ENCODE measurements at regions not wholly inside any gene's neighbourhood (a gene's known extent, or its start where the extent isn't known, plus 50 kb on each side); places are given as distances from the start of the nearest gene placed in this dataset.

DNA sequence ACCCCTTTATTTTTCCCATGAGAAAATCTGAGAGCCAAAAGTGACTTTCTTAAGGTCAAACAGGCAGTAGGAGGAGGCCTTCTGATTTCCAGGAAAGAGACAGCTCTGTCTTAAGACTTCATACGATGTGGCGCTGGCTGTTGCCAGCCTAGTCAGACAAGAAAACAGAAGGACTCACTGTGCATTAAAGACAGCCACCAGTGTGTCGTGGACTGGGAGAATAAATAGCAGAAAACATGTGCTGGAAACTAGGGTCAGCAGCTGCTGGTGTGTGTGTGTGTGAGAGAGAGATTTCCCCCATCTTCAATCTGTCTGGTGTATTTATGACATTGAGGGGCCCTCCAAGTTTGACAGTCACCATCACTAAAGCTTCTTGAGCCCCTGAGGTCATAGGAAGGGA is 708.6 kb upstream of the TMEM132C start:
- Histone ChIP-seq H3K27ac (ENCODE audit: insufficient read depth, low read length, poor library complexity, severe bottlenecking) (no peak overlapping the region), H3K36me3 (ENCODE audit: control insufficient read depth, insufficient read depth, low read length) (no peaks in the 10 kb centered on the region), H3K9me3 (ENCODE audit: control insufficient read depth, low read length) (no peaks in the 10 kb centered on the region), H3K4me3 (ENCODE audit: insufficient read depth, low read depth, low read length, poor library complexity, severe bottlenecking) (no peak overlapping the region), H3K27me3 (replicated peaks; ENCODE audit: control insufficient read depth, insufficient read depth, low read length, poor library complexity, severe bottlenecking) (no peaks in the 10 kb centered on the region), H3K4me1 (ENCODE audit: control insufficient read depth, insufficient read depth, low read length, poor library complexity, severe bottlenecking) (no peaks in the 10 kb centered on the region)
- DNase-seq = no peak

DNA sequence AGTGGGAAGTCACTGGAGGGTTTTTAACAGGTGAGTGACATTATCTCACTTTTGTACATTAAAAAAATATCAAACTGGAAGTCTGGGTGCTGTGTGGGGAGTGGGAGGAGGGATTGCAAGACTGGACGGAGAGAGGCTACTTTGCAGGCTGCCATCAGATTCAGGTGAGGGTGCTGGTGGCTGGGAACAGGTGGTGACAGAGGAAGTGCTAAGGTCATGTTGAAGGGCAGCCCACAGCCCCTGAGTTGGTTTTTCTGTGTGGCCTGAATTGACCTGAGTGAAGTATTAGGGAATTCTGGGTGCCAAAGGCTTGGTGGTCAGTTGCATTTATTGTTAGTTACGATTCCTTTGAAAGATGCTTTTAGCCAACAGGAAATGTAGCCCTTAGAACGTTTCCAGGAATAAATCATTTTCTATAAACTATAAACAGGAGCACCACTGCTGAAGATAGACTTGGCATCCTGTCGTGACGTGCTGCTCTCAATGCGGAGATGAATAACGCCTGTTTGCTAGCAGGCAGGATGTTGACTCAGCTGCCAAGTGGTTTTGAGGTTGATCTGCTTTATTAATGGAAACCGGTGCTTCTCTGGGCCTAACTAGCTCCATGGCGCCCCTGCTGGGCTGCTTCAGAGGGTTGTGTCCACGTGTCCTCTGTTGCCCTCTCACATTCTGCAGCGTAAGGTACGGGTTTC is 707.5 kb upstream of the TMEM132C start:
- Histone ChIP-seq H3K9me3 (ENCODE audit: control insufficient read depth, low read length) (no peaks in the 10 kb centered on the region), H3K27ac (ENCODE audit: insufficient read depth, low read length, poor library complexity, severe bottlenecking) (no peak overlapping the region), H3K4me1 (ENCODE audit: control insufficient read depth, insufficient read depth, low read length, poor library complexity, severe bottlenecking) (no peaks in the 10 kb centered on the region), H3K27me3 (replicated peaks; ENCODE audit: control insufficient read depth, insufficient read depth, low read length, poor library complexity, severe bottlenecking) (no peaks in the 10 kb centered on the region), H3K4me3 (ENCODE audit: insufficient read depth, low read depth, low read length, poor library complexity, severe bottlenecking) (no peak overlapping the region), H3K36me3 (ENCODE audit: control insufficient read depth, insufficient read depth, low read length) (no peaks in the 10 kb centered on the region)
- DNase-seq = peak; percentile 9 to 34 (median 11)

DNA sequence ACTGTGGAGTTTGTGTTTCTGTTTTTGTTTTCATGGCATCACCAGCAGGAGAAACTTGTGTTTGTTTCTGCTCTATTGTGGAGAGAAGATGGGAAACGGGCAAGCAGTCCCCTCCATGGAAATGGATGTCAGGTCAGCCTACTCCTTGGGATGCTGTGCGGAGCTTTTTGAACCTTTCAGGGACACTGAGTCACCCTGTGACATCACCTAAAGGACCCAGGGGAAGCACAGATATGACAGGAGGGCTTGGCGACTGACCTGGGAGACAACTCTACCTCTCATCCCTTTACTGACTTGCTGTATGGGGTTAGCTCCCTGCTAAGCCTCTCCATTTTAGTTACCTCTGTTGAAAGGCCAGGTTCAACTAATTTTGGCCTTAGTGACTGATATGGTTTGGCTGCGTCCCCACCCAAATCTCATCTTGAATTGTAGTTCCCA is 706.9 kb upstream of the TMEM132C start:
- H3K4me3 ChIP-seq (ENCODE audit: insufficient read depth, low read depth, low read length, poor library complexity, severe bottlenecking) = no peak overlapping the region
- no peak overlapping the region for H3K27ac ChIP-seq (ENCODE audit: insufficient read depth, low read length, poor library complexity, severe bottlenecking)

DNA sequence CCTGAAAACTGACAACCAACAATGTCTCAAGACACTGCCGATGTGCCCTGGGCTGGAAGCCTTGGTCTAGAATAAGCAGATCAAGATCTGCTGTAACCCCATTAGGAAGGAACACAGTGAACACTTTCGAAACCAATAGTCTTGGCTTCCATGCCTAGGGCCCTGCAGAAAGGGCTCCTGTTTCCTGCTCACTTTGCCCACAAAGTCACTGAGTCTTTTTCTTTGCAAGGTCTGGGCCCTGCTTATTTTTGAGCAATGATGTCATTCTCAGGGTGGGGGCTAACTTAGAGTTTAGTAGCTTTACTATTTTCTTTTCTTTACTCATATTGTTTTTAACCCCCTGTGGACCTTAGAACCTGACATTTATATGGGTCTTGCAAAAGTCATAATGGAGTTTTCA is 704.2 kb upstream of the TMEM132C start:
- Histone ChIP-seq H3K36me3 (ENCODE audit: control insufficient read depth, insufficient read depth, low read length) (no peaks in the 10 kb centered on the region), H3K27me3 (replicated peaks; ENCODE audit: control insufficient read depth, insufficient read depth, low read length, poor library complexity, severe bottlenecking) (no peaks in the 10 kb centered on the region), H3K9me3 (ENCODE audit: control insufficient read depth, low read length) (no peaks in the 10 kb centered on the region), H3K4me3 (ENCODE audit: insufficient read depth, low read depth, low read length, poor library complexity, severe bottlenecking) (no peak overlapping the region), H3K27ac (ENCODE audit: insufficient read depth, low read length, poor library complexity, severe bottlenecking) (no peak overlapping the region), H3K4me1 (ENCODE audit: control insufficient read depth, insufficient read depth, low read length, poor library complexity, severe bottlenecking) (no peaks in the 10 kb centered on the region)
- DNase-seq = no peak

More for the DNA sequence above, 706.9 kb upstream of the TMEM132C start:
- Histone ChIP-seq H3K36me3 (ENCODE audit: control insufficient read depth, insufficient read depth, low read length) (no peaks in the 10 kb centered on the region), H3K4me1 (ENCODE audit: control insufficient read depth, insufficient read depth, low read length, poor library complexity, severe bottlenecking) (no peaks in the 10 kb centered on the region), H3K9me3 (ENCODE audit: control insufficient read depth, low read length) (no peaks in the 10 kb centered on the region), H3K27me3 (replicated peaks; ENCODE audit: control insufficient read depth, insufficient read depth, low read length, poor library complexity, severe bottlenecking) (no peaks in the 10 kb centered on the region)
- no peak for DNase-seq

DNA sequence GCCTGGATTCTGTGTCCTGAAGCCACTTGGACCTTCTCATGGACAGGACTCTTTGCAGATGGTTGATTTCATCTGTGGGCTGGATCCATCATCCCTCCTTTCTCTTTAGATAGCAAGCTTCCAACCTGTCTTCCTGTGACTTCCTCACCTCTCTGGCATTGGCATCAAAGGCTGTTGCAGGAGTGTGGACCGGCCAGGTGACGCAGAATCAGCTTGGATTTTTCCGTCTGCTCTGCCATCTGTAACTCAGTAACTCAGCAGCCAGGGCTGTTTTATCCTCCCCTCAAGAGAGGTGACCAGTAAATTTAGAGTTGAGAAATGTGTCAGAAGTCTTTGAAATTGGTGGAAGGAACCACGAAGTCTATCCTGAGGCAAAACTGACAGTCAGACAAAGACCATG is 701.7 kb upstream of the TMEM132C start:
- H3K9me3 ChIP-seq (ENCODE audit: control insufficient read depth, low read length) = no peaks in the 10 kb centered on the region
- H3K4me1 ChIP-seq (ENCODE audit: control insufficient read depth, insufficient read depth, low read length, poor library complexity, severe bottlenecking) = no peaks in the 10 kb centered on the region
- no peak for DNase-seq
- no peak overlapping the region for H3K4me3 ChIP-seq (ENCODE audit: insufficient read depth, low read depth, low read length, poor library complexity, severe bottlenecking)
- no peak overlapping the region for H3K27ac ChIP-seq (ENCODE audit: insufficient read depth, low read length, poor library complexity, severe bottlenecking)
- H3K27me3 ChIP-seq (replicated peaks; ENCODE audit: control insufficient read depth, insufficient read depth, low read length, poor library complexity, severe bottlenecking) = no peaks in the 10 kb centered on the region
- H3K36me3 ChIP-seq (ENCODE audit: control insufficient read depth, insufficient read depth, low read length) = no peaks in the 10 kb centered on the region

DNA sequence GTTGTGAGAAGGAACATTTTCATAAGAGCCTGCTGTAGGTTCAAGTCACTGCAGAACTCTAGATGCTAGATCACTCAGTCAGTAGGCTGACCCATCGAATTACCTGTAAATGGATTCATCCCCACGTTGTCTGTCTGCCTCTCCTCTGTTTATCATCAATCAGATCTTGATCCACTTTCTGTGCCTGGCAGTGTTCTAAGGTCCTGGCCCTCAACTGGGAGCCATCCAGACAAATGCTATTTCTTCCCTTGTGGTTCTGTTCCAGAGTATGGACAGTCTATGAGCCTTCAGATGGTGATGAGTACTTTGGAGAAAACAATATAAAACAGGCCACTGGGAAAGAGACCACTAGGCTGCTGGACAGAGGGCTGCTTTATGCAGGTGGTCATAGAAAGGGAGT is 699.4 kb upstream of the TMEM132C start:
- Histone ChIP-seq H3K27me3 (replicated peaks; ENCODE audit: control insufficient read depth, insufficient read depth, low read length, poor library complexity, severe bottlenecking) (no peaks in the 10 kb centered on the region), H3K4me1 (ENCODE audit: control insufficient read depth, insufficient read depth, low read length, poor library complexity, severe bottlenecking) (no peaks in the 10 kb centered on the region), H3K36me3 (ENCODE audit: control insufficient read depth, insufficient read depth, low read length) (no peaks in the 10 kb centered on the region), H3K27ac (ENCODE audit: insufficient read depth, low read length, poor library complexity, severe bottlenecking) (no peak overlapping the region), H3K9me3 (ENCODE audit: control insufficient read depth, low read length) (no peaks in the 10 kb centered on the region), H3K4me3 (ENCODE audit: insufficient read depth, low read depth, low read length, poor library complexity, severe bottlenecking) (no peak overlapping the region)
- no peak for DNase-seq

DNA sequence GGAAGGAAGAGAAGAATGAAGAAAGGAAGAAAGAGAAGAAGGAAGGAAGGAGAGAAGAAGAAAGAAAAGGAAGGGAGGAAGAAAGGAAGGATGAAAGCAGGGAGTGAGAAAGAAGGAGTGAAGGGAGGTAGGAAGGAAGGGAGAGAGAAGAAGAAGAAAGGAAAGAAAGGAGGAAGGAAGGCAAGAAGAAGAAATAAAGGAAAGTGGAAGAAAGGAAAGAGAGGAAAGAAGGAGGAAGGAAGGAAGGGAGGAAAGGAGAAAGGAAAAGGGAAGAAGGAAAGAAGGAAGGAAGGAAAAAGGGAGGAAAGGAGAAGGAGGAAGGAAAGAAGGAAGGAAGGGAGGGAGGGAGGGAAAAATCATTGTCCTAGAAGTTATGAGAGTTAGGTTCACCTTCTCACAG is 696.6 kb upstream of the TMEM132C start:
- Histone ChIP-seq H3K9me3 (ENCODE audit: control insufficient read depth, low read length) (no peaks in the 10 kb centered on the region), H3K4me3 (ENCODE audit: insufficient read depth, low read depth, low read length, poor library complexity, severe bottlenecking) (no peak overlapping the region), H3K27me3 (replicated peaks; ENCODE audit: control insufficient read depth, insufficient read depth, low read length, poor library complexity, severe bottlenecking) (no peaks in the 10 kb centered on the region), H3K36me3 (ENCODE audit: control insufficient read depth, insufficient read depth, low read length) (no peaks in the 10 kb centered on the region), H3K4me1 (ENCODE audit: control insufficient read depth, insufficient read depth, low read length, poor library complexity, severe bottlenecking) (no peaks in the 10 kb centered on the region), H3K27ac (ENCODE audit: insufficient read depth, low read length, poor library complexity, severe bottlenecking) (no peak overlapping the region)
- DNase-seq = no peak

DNA sequence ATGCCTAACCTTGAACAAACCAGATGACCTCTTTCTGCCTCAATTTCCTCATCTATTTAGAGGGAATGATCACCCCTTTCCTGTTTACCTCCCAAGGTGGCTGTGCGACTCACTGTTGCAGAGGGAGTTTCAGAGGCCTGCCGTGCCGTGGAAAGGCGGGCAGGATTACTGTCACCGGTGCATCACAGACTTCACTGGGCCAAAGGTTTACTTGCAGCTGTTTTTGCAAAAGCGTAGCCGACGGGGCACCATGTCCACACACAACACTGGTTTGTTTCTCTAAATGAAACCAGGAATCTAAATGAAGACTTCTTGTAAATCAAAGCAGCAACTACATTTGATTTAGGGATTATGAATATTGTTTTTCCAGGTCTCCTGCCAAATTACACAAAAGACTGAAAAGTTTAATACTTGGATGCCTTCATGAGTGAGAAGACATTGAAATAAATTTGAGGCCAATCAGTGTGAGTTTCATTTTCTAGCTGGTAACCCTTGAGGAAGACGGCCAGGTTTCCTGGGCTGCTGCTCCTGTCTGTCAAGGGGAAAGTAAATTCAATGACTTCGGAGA is 696.1 kb upstream of the TMEM132C start:
- Histone ChIP-seq H3K4me1 (ENCODE audit: control insufficient read depth, insufficient read depth, low read length, poor library complexity, severe bottlenecking) (no peaks in the 10 kb centered on the region), H3K36me3 (ENCODE audit: control insufficient read depth, insufficient read depth, low read length) (no peaks in the 10 kb centered on the region), H3K27ac (ENCODE audit: insufficient read depth, low read length, poor library complexity, severe bottlenecking) (no peak overlapping the region), H3K4me3 (ENCODE audit: insufficient read depth, low read depth, low read length, poor library complexity, severe bottlenecking) (no peak overlapping the region), H3K9me3 (ENCODE audit: control insufficient read depth, low read length) (no peaks in the 10 kb centered on the region), H3K27me3 (replicated peaks; ENCODE audit: control insufficient read depth, insufficient read depth, low read length, poor library complexity, severe bottlenecking) (no peaks in the 10 kb centered on the region)
- DNase-seq = no peak

DNA sequence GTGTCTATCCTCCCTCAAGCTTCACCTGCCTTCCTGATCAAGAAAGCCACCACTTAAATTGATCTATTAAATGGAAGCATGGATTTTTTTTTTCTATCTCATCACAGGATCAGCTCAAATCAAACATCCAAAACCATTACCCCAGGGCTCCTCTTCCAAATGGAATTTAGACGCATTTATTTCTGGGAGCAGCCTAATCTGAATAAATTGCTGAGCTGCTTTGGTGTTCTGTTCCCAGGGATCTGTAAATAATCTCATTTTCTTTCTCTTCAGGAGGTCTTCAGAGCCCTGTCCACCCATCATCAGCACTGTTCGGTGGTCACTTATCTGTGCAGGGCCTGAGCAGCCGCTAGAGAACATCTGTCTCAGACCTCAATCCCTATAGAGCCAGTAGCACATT is 695.4 kb upstream of the TMEM132C start:
- no peaks in the 10 kb centered on the region for H3K9me3 ChIP-seq (ENCODE audit: control insufficient read depth, low read length)
- no peak overlapping the region for H3K27ac ChIP-seq (ENCODE audit: insufficient read depth, low read length, poor library complexity, severe bottlenecking)
- DNase-seq = no peak
- no peak overlapping the region for H3K4me3 ChIP-seq (ENCODE audit: insufficient read depth, low read depth, low read length, poor library complexity, severe bottlenecking)
- H3K4me1 ChIP-seq (ENCODE audit: control insufficient read depth, insufficient read depth, low read length, poor library complexity, severe bottlenecking) = no peaks in the 10 kb centered on the region
- H3K36me3 ChIP-seq (ENCODE audit: control insufficient read depth, insufficient read depth, low read length) = no peaks in the 10 kb centered on the region
- no peaks in the 10 kb centered on the region for H3K27me3 ChIP-seq (replicated peaks; ENCODE audit: control insufficient read depth, insufficient read depth, low read length, poor library complexity, severe bottlenecking)

DNA sequence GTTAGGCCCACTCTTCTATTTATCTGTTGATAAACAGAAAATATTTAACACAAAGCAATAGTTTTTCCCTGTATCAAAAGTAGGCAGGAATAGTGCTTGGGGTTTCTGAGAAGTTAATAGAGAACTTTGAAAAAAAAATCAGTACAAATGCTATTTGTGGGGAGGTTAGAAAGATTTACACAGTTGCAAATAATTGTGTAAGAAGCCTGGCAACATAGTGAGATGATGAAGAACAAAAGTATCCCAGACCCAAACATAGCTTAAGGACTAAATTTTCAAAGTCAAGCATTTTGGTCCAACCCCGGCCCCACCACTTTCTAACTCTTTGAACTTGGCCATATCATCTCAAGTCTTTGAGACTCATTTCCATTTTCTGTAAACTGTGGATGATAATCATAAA is 687.5 kb upstream of the TMEM132C start:
- Histone ChIP-seq H3K9me3 (ENCODE audit: control insufficient read depth, low read length) (no peaks in the 10 kb centered on the region), H3K4me3 (ENCODE audit: insufficient read depth, low read depth, low read length, poor library complexity, severe bottlenecking) (no peak overlapping the region), H3K36me3 (ENCODE audit: control insufficient read depth, insufficient read depth, low read length) (no peaks in the 10 kb centered on the region), H3K27ac (ENCODE audit: insufficient read depth, low read length, poor library complexity, severe bottlenecking) (no peak overlapping the region), H3K4me1 (ENCODE audit: control insufficient read depth, insufficient read depth, low read length, poor library complexity, severe bottlenecking) (no peaks in the 10 kb centered on the region), H3K27me3 (replicated peaks; ENCODE audit: control insufficient read depth, insufficient read depth, low read length, poor library complexity, severe bottlenecking) (no peaks in the 10 kb centered on the region)
- no peak for DNase-seq

Measured in effector memory CD4-positive, alpha-beta T cell (primary cell).